ENCODE measurements at regions not wholly inside any gene's neighbourhood (a gene's known extent, or its start where the extent isn't known, plus 50 kb on each side); places are given as distances from the start of the nearest gene placed in this dataset.

DNA sequence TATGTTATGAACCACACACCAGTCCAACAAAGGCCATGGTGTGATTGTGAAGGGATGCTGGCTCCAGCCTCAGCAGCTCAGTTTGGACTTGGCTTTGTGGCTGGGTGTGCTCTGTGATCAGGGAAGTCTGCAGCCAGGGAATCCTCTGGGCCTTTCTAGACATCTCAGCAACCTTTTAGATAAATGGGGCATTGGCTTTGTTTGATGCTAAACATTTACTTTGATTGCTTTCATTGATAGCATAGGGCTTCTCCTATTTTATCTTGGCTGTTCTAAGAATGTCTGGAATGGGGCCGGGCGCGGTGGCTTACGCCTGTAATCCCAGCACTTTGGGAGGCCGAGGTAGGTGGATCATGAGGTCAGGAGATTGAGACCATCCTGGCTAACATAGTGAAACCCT lies 104.5 kb downstream of the VAPA start (continued):
- TF ChIP-seq, protein P1, sequence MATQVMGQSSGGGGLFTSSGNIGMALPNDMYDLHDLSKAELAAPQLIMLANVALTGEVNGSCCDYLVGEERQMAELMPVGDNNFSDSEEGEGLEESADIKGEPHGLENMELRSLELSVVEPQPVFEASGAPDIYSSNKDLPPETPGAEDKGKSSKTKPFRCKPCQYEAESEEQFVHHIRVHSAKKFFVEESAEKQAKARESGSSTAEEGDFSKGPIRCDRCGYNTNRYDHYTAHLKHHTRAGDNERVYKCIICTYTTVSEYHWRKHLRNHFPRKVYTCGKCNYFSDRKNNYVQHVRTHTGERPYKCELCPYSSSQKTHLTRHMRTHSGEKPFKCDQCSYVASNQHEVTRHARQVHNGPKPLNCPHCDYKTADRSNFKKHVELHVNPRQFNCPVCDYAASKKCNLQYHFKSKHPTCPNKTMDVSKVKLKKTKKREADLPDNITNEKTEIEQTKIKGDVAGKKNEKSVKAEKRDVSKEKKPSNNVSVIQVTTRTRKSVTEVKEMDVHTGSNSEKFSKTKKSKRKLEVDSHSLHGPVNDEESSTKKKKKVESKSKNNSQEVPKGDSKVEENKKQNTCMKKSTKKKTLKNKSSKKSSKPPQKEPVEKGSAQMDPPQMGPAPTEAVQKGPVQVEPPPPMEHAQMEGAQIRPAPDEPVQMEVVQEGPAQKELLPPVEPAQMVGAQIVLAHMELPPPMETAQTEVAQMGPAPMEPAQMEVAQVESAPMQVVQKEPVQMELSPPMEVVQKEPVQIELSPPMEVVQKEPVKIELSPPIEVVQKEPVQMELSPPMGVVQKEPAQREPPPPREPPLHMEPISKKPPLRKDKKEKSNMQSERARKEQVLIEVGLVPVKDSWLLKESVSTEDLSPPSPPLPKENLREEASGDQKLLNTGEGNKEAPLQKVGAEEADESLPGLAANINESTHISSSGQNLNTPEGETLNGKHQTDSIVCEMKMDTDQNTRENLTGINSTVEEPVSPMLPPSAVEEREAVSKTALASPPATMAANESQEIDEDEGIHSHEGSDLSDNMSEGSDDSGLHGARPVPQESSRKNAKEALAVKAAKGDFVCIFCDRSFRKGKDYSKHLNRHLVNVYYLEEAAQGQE (IDR thresholded peaks at IDR 0.05; ENCODE audit: unreplicated experiment) = no peak
- TF ChIP-seq NANOG (IDR thresholded peaks at IDR 0.05; ENCODE audit: borderline replicate concordance) (no peak), CREB1 (CRISPR knock-in tag; IDR thresholded peaks at IDR 0.05; ENCODE audit: low read depth) (no peak)
- TF ChIP-seq, protein P2, sequence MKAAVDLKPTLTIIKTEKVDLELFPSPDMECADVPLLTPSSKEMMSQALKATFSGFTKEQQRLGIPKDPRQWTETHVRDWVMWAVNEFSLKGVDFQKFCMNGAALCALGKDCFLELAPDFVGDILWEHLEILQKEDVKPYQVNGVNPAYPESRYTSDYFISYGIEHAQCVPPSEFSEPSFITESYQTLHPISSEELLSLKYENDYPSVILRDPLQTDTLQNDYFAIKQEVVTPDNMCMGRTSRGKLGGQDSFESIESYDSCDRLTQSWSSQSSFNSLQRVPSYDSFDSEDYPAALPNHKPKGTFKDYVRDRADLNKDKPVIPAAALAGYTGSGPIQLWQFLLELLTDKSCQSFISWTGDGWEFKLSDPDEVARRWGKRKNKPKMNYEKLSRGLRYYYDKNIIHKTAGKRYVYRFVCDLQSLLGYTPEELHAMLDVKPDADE (IDR thresholded peaks at IDR 0.05) = no peak
- TF ChIP-seq, protein P3, sequence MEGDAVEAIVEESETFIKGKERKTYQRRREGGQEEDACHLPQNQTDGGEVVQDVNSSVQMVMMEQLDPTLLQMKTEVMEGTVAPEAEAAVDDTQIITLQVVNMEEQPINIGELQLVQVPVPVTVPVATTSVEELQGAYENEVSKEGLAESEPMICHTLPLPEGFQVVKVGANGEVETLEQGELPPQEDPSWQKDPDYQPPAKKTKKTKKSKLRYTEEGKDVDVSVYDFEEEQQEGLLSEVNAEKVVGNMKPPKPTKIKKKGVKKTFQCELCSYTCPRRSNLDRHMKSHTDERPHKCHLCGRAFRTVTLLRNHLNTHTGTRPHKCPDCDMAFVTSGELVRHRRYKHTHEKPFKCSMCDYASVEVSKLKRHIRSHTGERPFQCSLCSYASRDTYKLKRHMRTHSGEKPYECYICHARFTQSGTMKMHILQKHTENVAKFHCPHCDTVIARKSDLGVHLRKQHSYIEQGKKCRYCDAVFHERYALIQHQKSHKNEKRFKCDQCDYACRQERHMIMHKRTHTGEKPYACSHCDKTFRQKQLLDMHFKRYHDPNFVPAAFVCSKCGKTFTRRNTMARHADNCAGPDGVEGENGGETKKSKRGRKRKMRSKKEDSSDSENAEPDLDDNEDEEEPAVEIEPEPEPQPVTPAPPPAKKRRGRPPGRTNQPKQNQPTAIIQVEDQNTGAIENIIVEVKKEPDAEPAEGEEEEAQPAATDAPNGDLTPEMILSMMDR (conservative IDR thresholded peaks at IDR 0.05; ENCODE audit: low read depth in 2 of 2) = no peak

DNA sequence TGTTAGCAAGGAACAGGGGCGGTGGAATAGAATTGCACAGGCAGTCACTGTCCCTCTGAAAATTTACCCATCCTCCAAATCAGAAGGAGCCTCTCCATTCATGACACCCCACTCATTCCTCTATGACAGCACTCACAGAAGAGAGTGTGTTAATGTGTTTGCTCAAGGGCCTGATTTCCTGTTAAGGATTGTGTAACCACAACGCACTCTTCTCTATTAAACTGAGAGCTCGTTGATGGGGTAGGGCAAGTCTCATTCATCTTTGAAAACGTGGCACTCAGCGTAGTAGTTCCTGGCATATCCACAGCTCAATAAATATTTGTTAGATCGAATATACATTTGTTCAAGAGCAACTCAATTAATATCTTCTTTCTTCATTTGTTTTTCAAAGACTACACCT lies 106.4 kb downstream of the VAPA start:
- Histone ChIP-seq H3K4me2 (no peak overlapping the region), H3K27me3 (ENCODE audit: insufficient read depth) (no peaks in the 10 kb centered on the region), H3K36me3 (ENCODE audit: insufficient read depth) (no peaks in the 10 kb centered on the region), H3F3A (replicated peaks; ENCODE audit: low read depth) (no peaks in the 10 kb centered on the region), H4K20me1 (replicated peaks; ENCODE audit: insufficient read depth) (no peaks in the 10 kb centered on the region), H3K4me3 (no peak overlapping the region), H3K9me2 (ENCODE audit: insufficient read depth) (0 out of 2 replicates have a peak, but pooled peaks cover 4% of the 10 kb centered on the region), H3K27ac (ENCODE audit: low read depth) (no peak overlapping the region), H3K4me1 (ENCODE audit: insufficient read depth) (no peaks in the 10 kb centered on the region), H2AFZ (no peak overlapping the region), H3K79me2 (replicated peaks; ENCODE audit: insufficient read depth) (no peaks in the 10 kb centered on the region)
- DNase-seq (ENCODE audit: low spot score) = no peak
- no peak for ATAC-seq
- Mint-ChIP-seq H3K4me1 (peaks cover 7% of the 10 kb centered on the region), H3K36me3 (ENCODE audit: low read depth) (no peaks in the 10 kb centered on the region), H3K9me3 (peaks cover 3% of the 10 kb centered on the region; the same call in 2 of the 3 replicates), H3K4me3 (no peak overlapping the region), H3K27me3 (ENCODE audit: insufficient read depth, low read depth, poor library complexity) (peaks cover 4% of the 10 kb centered on the region), H3K27ac (no peak overlapping the region)
- TF ChIP-seq, protein P4, sequence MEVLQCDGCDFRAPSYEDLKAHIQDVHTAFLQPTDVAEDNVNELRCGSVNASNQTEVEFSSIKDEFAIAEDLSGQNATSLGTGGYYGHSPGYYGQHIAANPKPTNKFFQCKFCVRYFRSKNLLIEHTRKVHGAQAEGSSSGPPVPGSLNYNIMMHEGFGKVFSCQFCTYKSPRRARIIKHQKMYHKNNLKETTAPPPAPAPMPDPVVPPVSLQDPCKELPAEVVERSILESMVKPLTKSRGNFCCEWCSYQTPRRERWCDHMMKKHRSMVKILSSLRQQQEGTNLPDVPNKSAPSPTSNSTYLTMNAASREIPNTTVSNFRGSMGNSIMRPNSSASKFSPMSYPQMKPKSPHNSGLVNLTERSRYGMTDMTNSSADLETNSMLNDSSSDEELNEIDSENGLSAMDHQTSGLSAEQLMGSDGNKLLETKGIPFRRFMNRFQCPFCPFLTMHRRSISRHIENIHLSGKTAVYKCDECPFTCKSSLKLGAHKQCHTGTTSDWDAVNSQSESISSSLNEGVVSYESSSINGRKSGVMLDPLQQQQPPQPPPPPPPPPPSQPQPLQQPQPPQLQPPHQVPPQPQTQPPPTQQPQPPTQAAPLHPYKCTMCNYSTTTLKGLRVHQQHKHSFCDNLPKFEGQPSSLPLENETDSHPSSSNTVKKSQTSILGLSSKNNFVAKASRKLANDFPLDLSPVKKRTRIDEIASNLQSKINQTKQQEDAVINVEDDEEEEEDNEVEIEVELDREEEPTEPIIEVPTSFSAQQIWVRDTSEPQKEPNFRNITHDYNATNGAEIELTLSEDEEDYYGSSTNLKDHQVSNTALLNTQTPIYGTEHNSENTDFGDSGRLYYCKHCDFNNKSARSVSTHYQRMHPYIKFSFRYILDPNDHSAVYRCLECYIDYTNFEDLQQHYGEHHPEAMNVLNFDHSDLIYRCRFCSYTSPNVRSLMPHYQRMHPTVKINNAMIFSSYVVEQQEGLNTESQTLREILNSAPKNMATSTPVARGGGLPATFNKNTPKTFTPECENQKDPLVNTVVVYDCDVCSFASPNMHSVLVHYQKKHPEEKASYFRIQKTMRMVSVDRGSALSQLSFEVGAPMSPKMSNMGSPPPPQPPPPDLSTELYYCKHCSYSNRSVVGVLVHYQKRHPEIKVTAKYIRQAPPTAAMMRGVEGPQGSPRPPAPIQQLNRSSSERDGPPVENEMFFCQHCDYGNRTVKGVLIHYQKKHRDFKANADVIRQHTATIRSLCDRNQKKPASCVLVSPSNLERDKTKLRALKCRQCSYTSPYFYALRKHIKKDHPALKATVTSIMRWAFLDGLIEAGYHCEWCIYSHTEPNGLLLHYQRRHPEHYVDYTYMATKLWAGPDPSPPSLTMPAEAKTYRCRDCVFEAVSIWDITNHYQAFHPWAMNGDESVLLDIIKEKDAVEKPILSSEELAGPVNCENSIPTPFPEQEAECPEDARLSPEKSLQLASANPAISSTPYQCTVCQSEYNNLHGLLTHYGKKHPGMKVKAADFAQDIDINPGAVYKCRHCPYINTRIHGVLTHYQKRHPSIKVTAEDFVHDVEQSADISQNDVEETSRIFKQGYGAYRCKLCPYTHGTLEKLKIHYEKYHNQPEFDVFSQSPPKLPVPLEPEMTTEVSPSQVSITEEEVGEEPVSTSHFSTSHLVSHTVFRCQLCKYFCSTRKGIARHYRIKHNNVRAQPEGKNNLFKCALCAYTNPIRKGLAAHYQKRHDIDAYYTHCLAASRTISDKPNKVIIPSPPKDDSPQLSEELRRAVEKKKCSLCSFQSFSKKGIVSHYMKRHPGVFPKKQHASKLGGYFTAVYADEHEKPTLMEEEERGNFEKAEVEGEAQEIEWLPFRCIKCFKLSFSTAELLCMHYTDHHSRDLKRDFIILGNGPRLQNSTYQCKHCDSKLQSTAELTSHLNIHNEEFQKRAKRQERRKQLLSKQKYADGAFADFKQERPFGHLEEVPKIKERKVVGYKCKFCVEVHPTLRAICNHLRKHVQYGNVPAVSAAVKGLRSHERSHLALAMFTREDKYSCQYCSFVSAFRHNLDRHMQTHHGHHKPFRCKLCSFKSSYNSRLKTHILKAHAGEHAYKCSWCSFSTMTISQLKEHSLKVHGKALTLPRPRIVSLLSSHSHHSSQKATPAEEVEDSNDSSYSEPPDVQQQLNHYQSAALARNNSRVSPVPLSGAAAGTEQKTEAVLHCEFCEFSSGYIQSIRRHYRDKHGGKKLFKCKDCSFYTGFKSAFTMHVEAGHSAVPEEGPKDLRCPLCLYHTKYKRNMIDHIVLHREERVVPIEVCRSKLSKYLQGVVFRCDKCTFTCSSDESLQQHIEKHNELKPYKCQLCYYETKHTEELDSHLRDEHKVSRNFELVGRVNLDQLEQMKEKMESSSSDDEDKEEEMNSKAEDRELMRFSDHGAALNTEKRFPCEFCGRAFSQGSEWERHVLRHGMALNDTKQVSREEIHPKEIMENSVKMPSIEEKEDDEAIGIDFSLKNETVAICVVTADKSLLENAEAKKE (CRISPR knock-in tag; IDR thresholded peaks at IDR 0.05) = no peak
- TF ChIP-seq EZH2phosphoT487 (IDR thresholded peaks at IDR 0.05; ENCODE audit: unreplicated experiment) = no peak
- TF ChIP-seq JUNB (IDR thresholded peaks at IDR 0.05; ENCODE audit: unreplicated experiment) = no peak
- TF ChIP-seq ZNF114 (CRISPR knock-in tag; IDR thresholded peaks at IDR 0.05) = no peak
- TF ChIP-seq, protein P1 (IDR thresholded peaks at IDR 0.05; ENCODE audit: unreplicated experiment) = no peak
